SK-N-SH treated with all-trans-retinoic acid at 6 μM for 48 hours (cell line): ENCODE measurements at regions not wholly inside any gene's neighbourhood (a gene's known extent, or its start where the extent isn't known, plus 50 kb on each side); places are given as distances from the start of the nearest gene placed in this dataset.

Experiments used
- ARNTL ChIP-seq: fragments of 450-650 bp; formaldehyde crosslinking; IDR thresholded peaks from 2 replicates; pipeline ENCODE4 v1.5.0; 2020; ENCODE audit warnings: low read depth, mild to moderate bottlenecking, moderate library complexity, borderline replicate concordance
- CSRNP3 ChIP-seq: fragments of 250-450 bp; sonication (Bioruptor Pico); IDR thresholded peaks from 2 replicates; pipeline ENCODE4 v1.5.1; 2021; ENCODE audit warnings: mild to moderate bottlenecking, moderate library complexity
- ISL1 ChIP-seq: fragments of 250-450 bp; sonication (Bioruptor Pico); IDR thresholded peaks from 2 replicates; pipeline ENCODE4 v2.1.2; 2022; ENCODE audit warnings: mild to moderate bottlenecking, moderate library complexity
- RARB ChIP-seq: fragments of 250-450 bp; sonication (Bioruptor Pico); IDR thresholded peaks from 2 replicates; pipeline ENCODE4 v1.8.0; 2021; ENCODE audit warnings: mild to moderate bottlenecking, moderate library complexity
- TCF4 ChIP-seq: fragments of 250-450 bp; sonication (Bioruptor Pico); IDR thresholded peaks from 2 replicates; pipeline ENCODE4 v1.8.0; 2021; ENCODE audit warnings: mild to moderate bottlenecking, moderate library complexity, borderline replicate concordance
- TOX ChIP-seq: fragments of 250-450 bp; sonication (Bioruptor Pico); IDR thresholded peaks from 2 replicates; pipeline ENCODE4 v1.8.0; 2021; ENCODE audit warnings: mild to moderate bottlenecking, moderate library complexity, borderline replicate concordance
- TSHZ2 ChIP-seq: fragments of 250-450 bp; sonication (Bioruptor Pico); IDR thresholded peaks from 2 replicates; pipeline ENCODE4 v1.5.0; 2020; ENCODE audit warnings: mild to moderate bottlenecking, moderate library complexity
- ZFP3 ChIP-seq: fragments of 250-450 bp; sonication (Bioruptor Pico); IDR thresholded peaks from 2 replicates; pipeline ENCODE4 v1.5.0; 2020; ENCODE audit warnings: mild to moderate bottlenecking, moderate library complexity
- ZFP30 ChIP-seq: fragments of 450-650 bp; formaldehyde crosslinking; IDR thresholded peaks from 2 replicates; pipeline ENCODE4 v1.5.0; 2022; ENCODE audit warnings: mild to moderate bottlenecking, moderate library complexity
- TF ChIP-seq, protein P1 (sequence below): fragments of 250-450 bp; sonication (Bioruptor Pico); IDR thresholded peaks from 2 replicates; pipeline ENCODE4 v1.8.0; 2020; ENCODE audit warnings: mild to moderate bottlenecking, moderate library complexity, borderline replicate concordance
- TF ChIP-seq, protein P2 (sequence below): fragments of 250-450 bp; sonication (Bioruptor Pico); IDR thresholded peaks from 2 replicates; pipeline ENCODE4 v1.5.1; 2020; ENCODE audit warnings: low read depth, mild to moderate bottlenecking, moderate library complexity

GRCh38 chr14:57085801-57086200 lies 182.9 kb downstream of the EXOC5 start:
- TF ChIP-seq, protein P1, sequence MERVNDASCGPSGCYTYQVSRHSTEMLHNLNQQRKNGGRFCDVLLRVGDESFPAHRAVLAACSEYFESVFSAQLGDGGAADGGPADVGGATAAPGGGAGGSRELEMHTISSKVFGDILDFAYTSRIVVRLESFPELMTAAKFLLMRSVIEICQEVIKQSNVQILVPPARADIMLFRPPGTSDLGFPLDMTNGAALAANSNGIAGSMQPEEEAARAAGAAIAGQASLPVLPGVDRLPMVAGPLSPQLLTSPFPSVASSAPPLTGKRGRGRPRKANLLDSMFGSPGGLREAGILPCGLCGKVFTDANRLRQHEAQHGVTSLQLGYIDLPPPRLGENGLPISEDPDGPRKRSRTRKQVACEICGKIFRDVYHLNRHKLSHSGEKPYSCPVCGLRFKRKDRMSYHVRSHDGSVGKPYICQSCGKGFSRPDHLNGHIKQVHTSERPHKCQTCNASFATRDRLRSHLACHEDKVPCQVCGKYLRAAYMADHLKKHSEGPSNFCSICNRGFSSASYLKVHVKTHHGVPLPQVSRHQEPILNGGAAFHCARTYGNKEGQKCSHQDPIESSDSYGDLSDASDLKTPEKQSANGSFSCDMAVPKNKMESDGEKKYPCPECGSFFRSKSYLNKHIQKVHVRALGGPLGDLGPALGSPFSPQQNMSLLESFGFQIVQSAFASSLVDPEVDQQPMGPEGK (CRISPR knock-in tag) = no peak
- TF ChIP-seq, protein P2, sequence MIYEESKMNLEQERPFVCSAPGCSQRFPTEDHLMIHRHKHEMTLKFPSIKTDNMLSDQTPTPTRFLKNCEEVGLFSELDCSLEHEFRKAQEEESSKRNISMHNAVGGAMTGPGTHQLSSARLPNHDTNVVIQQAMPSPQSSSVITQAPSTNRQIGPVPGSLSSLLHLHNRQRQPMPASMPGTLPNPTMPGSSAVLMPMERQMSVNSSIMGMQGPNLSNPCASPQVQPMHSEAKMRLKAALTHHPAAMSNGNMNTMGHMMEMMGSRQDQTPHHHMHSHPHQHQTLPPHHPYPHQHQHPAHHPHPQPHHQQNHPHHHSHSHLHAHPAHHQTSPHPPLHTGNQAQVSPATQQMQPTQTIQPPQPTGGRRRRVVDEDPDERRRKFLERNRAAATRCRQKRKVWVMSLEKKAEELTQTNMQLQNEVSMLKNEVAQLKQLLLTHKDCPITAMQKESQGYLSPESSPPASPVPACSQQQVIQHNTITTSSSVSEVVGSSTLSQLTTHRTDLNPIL (CRISPR knock-in tag) = no peak
- no peak for TF ChIP-seq ARNTL (CRISPR knock-in tag)
- TF ChIP-seq RARB (CRISPR knock-in tag) = no peak
- TF ChIP-seq ZFP30 (CRISPR knock-in tag) = no peak
- TF ChIP-seq TOX (CRISPR knock-in tag) = no peak
- no peak for TF ChIP-seq CSRNP3 (CRISPR knock-in tag)
- no peak for TF ChIP-seq ZFP3 (CRISPR knock-in tag)
- TF ChIP-seq ISL1 (CRISPR knock-in tag) = no peak
- no peak for TF ChIP-seq TSHZ2 (CRISPR knock-in tag)
- TF ChIP-seq TCF4 (CRISPR knock-in tag) = no peak
